ENCODE measurements at regions not wholly inside any gene's neighbourhood (a gene's known extent, or its start where the extent isn't known, plus 50 kb on each side); places are given as distances from the start of the nearest gene placed in this dataset.

- TF ChIP-seq CTCF (IDR thresholded peaks at IDR 0.05; ENCODE audit: low read depth, low read length, missing input control) (no peak), MAX (IDR thresholded peaks at IDR 0.05) (no peak), SP1 (IDR thresholded peaks at IDR 0.05) (no peak), REST (IDR thresholded peaks at IDR 0.05) (no peak)
Measured at GRCh38 chr1:5740865-5741860, 251.1 kb downstream of the NPHP4 start.
